GM23338 (cell line): ENCODE measurements at regions not wholly inside any gene's neighbourhood (a gene's known extent, or its start where the extent isn't known, plus 50 kb on each side); places are given as distances from the start of the nearest gene placed in this dataset.

Experiments
- ATAC-seq: fragments of 200-7000 bp; cut with Tn5 transposase; 3 replicates; pipeline ENCODE4 v1.9.1; 2020
- DNase-seq: peaks from one replicate; pipeline ENCODE4 v3.0.0-alpha.2; 2015; ENCODE audit warnings: low spot score
- H2AFZ ChIP-seq: fragments of 200-600 bp; sonication (generic); 2 replicates; pipeline ENCODE4 v1.8.0; 2016; ENCODE audit warnings: antibody characterized with exemption, mild to moderate bottlenecking, moderate library complexity
- H3F3A ChIP-seq: fragments of 200-600 bp; sonication (generic); replicated peaks from 2 replicates; pipeline ENCODE4 v1.8.0; 2017; ENCODE audit warnings: antibody characterized with exemption, mixed run types, low read depth
- H3K27ac ChIP-seq: fragments of 200-600 bp; sonication (generic); 2 replicates; pipeline ENCODE4 v1.6.1; 2016; ENCODE audit warnings: low read depth
- H3K27me3 ChIP-seq: fragments of 200-600 bp; sonication (generic); 2 replicates; pipeline ENCODE4 v1.8.0; 2016; ENCODE audit warnings: mild to moderate bottlenecking, mixed run types, moderate library complexity; ENCODE audit not compliant: insufficient read depth
- H3K36me3 ChIP-seq: fragments of 200-600 bp; sonication (generic); 2 replicates; pipeline ENCODE4 v1.8.0; 2016; ENCODE audit warnings: mild to moderate bottlenecking; ENCODE audit not compliant: insufficient read depth
- H3K4me1 ChIP-seq: fragments of 200-600 bp; sonication (generic); 2 replicates; pipeline ENCODE4 v1.8.0; 2016; ENCODE audit warnings: mild to moderate bottlenecking, moderate library complexity; ENCODE audit not compliant: insufficient read depth
- H3K4me2 ChIP-seq: fragments of 200-600 bp; sonication (generic); 2 replicates; pipeline ENCODE4 v1.7.1; 2017; ENCODE audit warnings: mixed run types
- H3K4me3 ChIP-seq: fragments of 200-600 bp; sonication (generic); 2 replicates; pipeline ENCODE4 v1.6.1; 2016; ENCODE audit warnings: mixed run types
- H3K79me2 ChIP-seq: fragments of 200-600 bp; sonication (generic); replicated peaks from 2 replicates; pipeline ENCODE4 v1.8.0; 2017; ENCODE audit warnings: mild to moderate bottlenecking; ENCODE audit not compliant: insufficient read depth
- H3K9me2 ChIP-seq: fragments of 200-600 bp; sonication (generic); 2 replicates; pipeline ENCODE4 v1.8.0; 2017; ENCODE audit not compliant: insufficient read depth
- H4K20me1 ChIP-seq: fragments of 200-600 bp; sonication (generic); replicated peaks from 2 replicates; pipeline ENCODE4 v1.8.0; 2017; ENCODE audit warnings: mild to moderate bottlenecking; ENCODE audit not compliant: insufficient read depth
- H3K27ac Mint-ChIP-seq: 2 replicates; pipeline ENCODE4 v1.8.0; 2020; ENCODE audit warnings: inconsistent platforms, mild to moderate bottlenecking, moderate library complexity, mixed read lengths
- H3K27me3 Mint-ChIP-seq: 3 replicates; pipeline ENCODE4 v1.8.0; 2022; ENCODE audit warnings: low read depth, mild to moderate bottlenecking, moderate library complexity, mixed read lengths, inconsistent platforms; ENCODE audit not compliant: insufficient read depth, poor library complexity
- H3K36me3 Mint-ChIP-seq: 3 replicates; pipeline ENCODE4 v1.8.0; 2021; ENCODE audit warnings: low read depth, mild to moderate bottlenecking, inconsistent platforms, moderate library complexity, mixed read lengths
- H3K4me1 Mint-ChIP-seq: 3 replicates; pipeline ENCODE4 v1.8.0; 2020; ENCODE audit warnings: mild to moderate bottlenecking, inconsistent platforms, mixed read lengths
- H3K4me3 Mint-ChIP-seq: 3 replicates; pipeline ENCODE4 v1.8.0; 2021; ENCODE audit warnings: moderate library complexity, mild to moderate bottlenecking, inconsistent platforms, mixed read lengths
- H3K9me3 Mint-ChIP-seq: 3 replicates; pipeline ENCODE4 v1.8.0; 2020; ENCODE audit warnings: moderate library complexity, mild to moderate bottlenecking, inconsistent platforms, mixed read lengths
- CREB1 ChIP-seq: fragments of 250-450 bp; sonication (Bioruptor Pico); IDR thresholded peaks from 2 replicates; pipeline ENCODE4 v1.5.0; 2020; ENCODE audit warnings: low read depth, mild to moderate bottlenecking, moderate library complexity
- EZH2phosphoT487 ChIP-seq: fragments of 200-600 bp; sonication (generic); IDR thresholded peaks from one replicate; pipeline ENCODE4 v1.8.1; 2018; ENCODE audit warnings: antibody characterized with exemption; ENCODE audit not compliant: unreplicated experiment
- JUNB ChIP-seq: IDR thresholded peaks from one replicate; pipeline ENCODE4 v1.6.1; 2016; ENCODE audit warnings: antibody characterized with exemption; ENCODE audit not compliant: unreplicated experiment
- POLR2AphosphoS5 ChIP-seq: IDR thresholded peaks from 2 replicates; pipeline ENCODE4 v1.6.1; 2016; ENCODE audit warnings: antibody characterized with exemption, low read depth
- STAT1 ChIP-seq: IDR thresholded peaks from one replicate; pipeline ENCODE4 v1.6.1; 2016; ENCODE audit warnings: antibody characterized with exemption; ENCODE audit not compliant: unreplicated experiment
- ZNF114 ChIP-seq: fragments of 250-450 bp; sonication (Bioruptor Pico); IDR thresholded peaks from 2 replicates; pipeline ENCODE4 v1.5.0; 2020; ENCODE audit warnings: mild to moderate bottlenecking, moderate library complexity
- ZNF331 ChIP-seq: fragments of 250-450 bp; sonication (Bioruptor Pico); IDR thresholded peaks from 2 replicates; pipeline ENCODE4 v1.5.0; 2020; ENCODE audit warnings: low read depth, mild to moderate bottlenecking, moderate library complexity
- TF ChIP-seq, protein P1 (sequence below): fragments of 250-450 bp; sonication (Bioruptor Pico); IDR thresholded peaks from 2 replicates; pipeline ENCODE4 v1.5.0; 2020; ENCODE audit warnings: mild to moderate bottlenecking, moderate library complexity
- TF ChIP-seq, protein P2 (sequence below): IDR thresholded peaks from 2 replicates; pipeline ENCODE4 v1.6.1; 2016; ENCODE audit warnings: antibody characterized with exemption

DNA sequence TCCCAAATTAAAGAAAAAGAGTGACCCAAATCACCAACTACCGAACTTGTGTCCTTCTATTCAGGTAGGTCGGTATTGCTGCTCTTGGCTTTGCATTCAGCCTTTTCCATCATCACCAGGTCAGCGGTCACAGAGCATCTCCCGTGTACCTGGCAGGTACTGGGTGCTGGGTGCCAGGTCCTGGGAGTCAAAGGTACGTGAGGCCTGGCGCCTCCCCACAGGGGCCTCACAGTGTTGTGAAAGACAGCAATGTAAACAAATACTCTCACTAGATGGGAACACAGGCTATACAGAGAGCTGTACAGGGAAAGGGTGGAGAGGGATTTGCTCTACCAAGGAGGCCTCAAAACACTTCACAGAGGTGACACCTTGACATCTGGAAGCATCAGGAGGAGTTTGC lies 86.7 kb downstream of the ZIC5 start (continued):
- TF ChIP-seq, protein P1, sequence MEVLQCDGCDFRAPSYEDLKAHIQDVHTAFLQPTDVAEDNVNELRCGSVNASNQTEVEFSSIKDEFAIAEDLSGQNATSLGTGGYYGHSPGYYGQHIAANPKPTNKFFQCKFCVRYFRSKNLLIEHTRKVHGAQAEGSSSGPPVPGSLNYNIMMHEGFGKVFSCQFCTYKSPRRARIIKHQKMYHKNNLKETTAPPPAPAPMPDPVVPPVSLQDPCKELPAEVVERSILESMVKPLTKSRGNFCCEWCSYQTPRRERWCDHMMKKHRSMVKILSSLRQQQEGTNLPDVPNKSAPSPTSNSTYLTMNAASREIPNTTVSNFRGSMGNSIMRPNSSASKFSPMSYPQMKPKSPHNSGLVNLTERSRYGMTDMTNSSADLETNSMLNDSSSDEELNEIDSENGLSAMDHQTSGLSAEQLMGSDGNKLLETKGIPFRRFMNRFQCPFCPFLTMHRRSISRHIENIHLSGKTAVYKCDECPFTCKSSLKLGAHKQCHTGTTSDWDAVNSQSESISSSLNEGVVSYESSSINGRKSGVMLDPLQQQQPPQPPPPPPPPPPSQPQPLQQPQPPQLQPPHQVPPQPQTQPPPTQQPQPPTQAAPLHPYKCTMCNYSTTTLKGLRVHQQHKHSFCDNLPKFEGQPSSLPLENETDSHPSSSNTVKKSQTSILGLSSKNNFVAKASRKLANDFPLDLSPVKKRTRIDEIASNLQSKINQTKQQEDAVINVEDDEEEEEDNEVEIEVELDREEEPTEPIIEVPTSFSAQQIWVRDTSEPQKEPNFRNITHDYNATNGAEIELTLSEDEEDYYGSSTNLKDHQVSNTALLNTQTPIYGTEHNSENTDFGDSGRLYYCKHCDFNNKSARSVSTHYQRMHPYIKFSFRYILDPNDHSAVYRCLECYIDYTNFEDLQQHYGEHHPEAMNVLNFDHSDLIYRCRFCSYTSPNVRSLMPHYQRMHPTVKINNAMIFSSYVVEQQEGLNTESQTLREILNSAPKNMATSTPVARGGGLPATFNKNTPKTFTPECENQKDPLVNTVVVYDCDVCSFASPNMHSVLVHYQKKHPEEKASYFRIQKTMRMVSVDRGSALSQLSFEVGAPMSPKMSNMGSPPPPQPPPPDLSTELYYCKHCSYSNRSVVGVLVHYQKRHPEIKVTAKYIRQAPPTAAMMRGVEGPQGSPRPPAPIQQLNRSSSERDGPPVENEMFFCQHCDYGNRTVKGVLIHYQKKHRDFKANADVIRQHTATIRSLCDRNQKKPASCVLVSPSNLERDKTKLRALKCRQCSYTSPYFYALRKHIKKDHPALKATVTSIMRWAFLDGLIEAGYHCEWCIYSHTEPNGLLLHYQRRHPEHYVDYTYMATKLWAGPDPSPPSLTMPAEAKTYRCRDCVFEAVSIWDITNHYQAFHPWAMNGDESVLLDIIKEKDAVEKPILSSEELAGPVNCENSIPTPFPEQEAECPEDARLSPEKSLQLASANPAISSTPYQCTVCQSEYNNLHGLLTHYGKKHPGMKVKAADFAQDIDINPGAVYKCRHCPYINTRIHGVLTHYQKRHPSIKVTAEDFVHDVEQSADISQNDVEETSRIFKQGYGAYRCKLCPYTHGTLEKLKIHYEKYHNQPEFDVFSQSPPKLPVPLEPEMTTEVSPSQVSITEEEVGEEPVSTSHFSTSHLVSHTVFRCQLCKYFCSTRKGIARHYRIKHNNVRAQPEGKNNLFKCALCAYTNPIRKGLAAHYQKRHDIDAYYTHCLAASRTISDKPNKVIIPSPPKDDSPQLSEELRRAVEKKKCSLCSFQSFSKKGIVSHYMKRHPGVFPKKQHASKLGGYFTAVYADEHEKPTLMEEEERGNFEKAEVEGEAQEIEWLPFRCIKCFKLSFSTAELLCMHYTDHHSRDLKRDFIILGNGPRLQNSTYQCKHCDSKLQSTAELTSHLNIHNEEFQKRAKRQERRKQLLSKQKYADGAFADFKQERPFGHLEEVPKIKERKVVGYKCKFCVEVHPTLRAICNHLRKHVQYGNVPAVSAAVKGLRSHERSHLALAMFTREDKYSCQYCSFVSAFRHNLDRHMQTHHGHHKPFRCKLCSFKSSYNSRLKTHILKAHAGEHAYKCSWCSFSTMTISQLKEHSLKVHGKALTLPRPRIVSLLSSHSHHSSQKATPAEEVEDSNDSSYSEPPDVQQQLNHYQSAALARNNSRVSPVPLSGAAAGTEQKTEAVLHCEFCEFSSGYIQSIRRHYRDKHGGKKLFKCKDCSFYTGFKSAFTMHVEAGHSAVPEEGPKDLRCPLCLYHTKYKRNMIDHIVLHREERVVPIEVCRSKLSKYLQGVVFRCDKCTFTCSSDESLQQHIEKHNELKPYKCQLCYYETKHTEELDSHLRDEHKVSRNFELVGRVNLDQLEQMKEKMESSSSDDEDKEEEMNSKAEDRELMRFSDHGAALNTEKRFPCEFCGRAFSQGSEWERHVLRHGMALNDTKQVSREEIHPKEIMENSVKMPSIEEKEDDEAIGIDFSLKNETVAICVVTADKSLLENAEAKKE (CRISPR knock-in tag) = no peak
- no peak for TF ChIP-seq STAT1
- TF ChIP-seq EZH2phosphoT487 = no peak

DNA sequence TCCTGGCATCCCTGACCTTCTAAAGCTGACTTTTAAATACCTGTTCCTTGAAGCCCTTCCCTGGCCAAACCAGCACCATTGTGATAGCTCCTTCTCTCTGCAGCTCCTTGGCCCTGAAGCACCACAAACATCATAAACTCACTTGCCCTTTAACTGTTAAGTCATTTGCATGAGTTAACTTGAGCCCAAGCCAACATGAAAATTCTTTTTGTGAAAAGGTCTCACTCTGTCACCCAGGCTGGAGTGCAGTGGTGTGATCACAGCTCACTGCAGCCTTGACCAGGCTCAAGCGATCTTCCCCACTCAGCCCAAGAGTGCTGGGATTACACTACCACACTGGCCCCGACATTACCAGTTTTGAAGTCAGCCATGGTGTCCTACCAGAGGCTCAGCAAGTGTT lies 87.8 kb downstream of the ZIC5 start:
- Histone ChIP-seq H3K36me3 (no peaks in the 10 kb centered on the region), H3F3A (no peaks in the 10 kb centered on the region; the same call in 1 of the 2 replicates), H3K4me1 (0 out of 2 replicates have a peak, but pooled peaks cover under 1% of the 10 kb centered on the region), H3K4me3 (no peak overlapping the region), H3K4me2 (no peak overlapping the region), H3K27me3 (no peaks in the 10 kb centered on the region), H3K79me2 (no peaks in the 10 kb centered on the region), H3K27ac (no peak overlapping the region), H2AFZ (no peak overlapping the region), H3K9me2 (no peaks in the 10 kb centered on the region), H4K20me1 (no peaks in the 10 kb centered on the region)
- TF ChIP-seq POLR2AphosphoS5 = no peak
- TF ChIP-seq ZNF114 = no peak
- TF ChIP-seq, protein P2, sequence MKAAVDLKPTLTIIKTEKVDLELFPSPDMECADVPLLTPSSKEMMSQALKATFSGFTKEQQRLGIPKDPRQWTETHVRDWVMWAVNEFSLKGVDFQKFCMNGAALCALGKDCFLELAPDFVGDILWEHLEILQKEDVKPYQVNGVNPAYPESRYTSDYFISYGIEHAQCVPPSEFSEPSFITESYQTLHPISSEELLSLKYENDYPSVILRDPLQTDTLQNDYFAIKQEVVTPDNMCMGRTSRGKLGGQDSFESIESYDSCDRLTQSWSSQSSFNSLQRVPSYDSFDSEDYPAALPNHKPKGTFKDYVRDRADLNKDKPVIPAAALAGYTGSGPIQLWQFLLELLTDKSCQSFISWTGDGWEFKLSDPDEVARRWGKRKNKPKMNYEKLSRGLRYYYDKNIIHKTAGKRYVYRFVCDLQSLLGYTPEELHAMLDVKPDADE = no peak
- TF ChIP-seq STAT1 = no peak
- TF ChIP-seq ZNF331 (CRISPR knock-in tag) = no peak
- no peak for TF ChIP-seq CREB1
- no peak for TF ChIP-seq JUNB
- Mint-ChIP-seq H3K36me3 (no peaks in the 10 kb centered on the region; the same call in 2 of the 3 replicates), H3K27ac (no peak overlapping the region), H3K4me1 (peaks cover 12% of the 10 kb centered on the region), H3K4me3 (no peak overlapping the region), H3K9me3 (no peaks in the 10 kb centered on the region), H3K27me3 (peaks cover 9% of the 10 kb centered on the region)
- no peak for DNase-seq
- ATAC-seq = no peak
